ENCODE measurements at regions not wholly inside any gene's neighbourhood (a gene's known extent, or its start where the extent isn't known, plus 50 kb on each side); places are given as distances from the start of the nearest gene placed in this dataset.

DNA sequence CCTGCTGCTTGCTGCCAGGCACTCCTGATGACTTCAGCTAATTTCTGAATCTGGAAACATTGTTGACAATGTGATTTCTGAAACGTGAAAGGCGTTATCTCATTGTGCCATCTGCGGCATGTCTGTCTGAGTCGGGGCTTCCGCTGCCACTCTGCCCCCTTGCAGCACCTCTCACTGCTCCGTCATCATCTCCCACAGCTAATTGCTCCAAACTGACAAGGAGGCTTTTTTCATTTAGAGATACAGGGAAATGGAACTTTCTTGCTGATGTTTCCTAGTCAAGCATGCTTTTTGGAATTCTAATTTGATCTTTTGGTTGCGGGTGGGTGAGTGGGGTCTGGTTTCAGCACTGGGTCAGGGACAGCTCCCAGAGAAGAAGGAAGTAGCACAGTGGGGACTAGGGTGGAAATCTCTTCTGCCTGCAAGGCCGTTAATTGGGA is 233.5 kb downstream of the DHX35 start:
- TF ChIP-seq, protein P1, sequence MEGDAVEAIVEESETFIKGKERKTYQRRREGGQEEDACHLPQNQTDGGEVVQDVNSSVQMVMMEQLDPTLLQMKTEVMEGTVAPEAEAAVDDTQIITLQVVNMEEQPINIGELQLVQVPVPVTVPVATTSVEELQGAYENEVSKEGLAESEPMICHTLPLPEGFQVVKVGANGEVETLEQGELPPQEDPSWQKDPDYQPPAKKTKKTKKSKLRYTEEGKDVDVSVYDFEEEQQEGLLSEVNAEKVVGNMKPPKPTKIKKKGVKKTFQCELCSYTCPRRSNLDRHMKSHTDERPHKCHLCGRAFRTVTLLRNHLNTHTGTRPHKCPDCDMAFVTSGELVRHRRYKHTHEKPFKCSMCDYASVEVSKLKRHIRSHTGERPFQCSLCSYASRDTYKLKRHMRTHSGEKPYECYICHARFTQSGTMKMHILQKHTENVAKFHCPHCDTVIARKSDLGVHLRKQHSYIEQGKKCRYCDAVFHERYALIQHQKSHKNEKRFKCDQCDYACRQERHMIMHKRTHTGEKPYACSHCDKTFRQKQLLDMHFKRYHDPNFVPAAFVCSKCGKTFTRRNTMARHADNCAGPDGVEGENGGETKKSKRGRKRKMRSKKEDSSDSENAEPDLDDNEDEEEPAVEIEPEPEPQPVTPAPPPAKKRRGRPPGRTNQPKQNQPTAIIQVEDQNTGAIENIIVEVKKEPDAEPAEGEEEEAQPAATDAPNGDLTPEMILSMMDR (IDR thresholded peaks at IDR 0.05; ENCODE audit: low read length), result no peak
- TF ChIP-seq EZH2 (IDR thresholded peaks at IDR 0.05; ENCODE audit: borderline replicate concordance, low read length), result no peak
